GM12892 (cell line): ENCODE measurements at regions not wholly inside any gene's neighbourhood (a gene's known extent, or its start where the extent isn't known, plus 50 kb on each side); places are given as distances from the start of the nearest gene placed in this dataset.

Experiments used
- POLR2A ChIP-seq: IDR thresholded peaks from 2 replicates; pipeline ENCODE4 v1.6.1; 2011; ENCODE audit warnings: low read depth, low read length, control low read depth
- POLR2AphosphoS5 ChIP-seq: IDR thresholded peaks from 2 replicates; pipeline ENCODE4 v1.6.1; 2011; ENCODE audit warnings: low read depth, low read length, control low read depth
- TAF1 ChIP-seq: IDR thresholded peaks from 2 replicates; pipeline ENCODE4 v1.6.1; 2011; ENCODE audit warnings: low read depth, mild to moderate bottlenecking, control low read depth, low read length, borderline replicate concordance

DNA sequence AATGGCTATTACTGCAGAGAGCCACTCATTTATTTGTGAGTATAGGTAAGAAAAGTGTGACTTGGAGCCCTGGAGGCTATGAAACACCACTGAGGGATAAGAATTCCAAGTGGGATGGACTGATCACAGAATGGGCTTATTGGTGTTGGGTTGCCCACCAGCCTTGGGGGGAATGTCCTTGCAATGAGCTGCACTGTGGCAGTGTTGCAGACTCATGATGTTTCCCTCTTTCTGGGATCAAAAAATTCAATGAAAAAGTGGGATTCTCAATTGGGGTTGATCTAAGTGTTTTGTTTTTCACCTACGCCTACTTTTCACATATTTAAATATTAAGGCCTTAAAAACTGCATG lies 1024.5 kb upstream of the PCDH10 start:
- TF ChIP-seq POLR2A (no peak), POLR2AphosphoS5 (no peak), TAF1 (no peak)
